NB4 (cell line): ENCODE measurements at regions not wholly inside any gene's neighbourhood (a gene's known extent, or its start where the extent isn't known, plus 50 kb on each side); places are given as distances from the start of the nearest gene placed in this dataset.

Source experiments
- DNase-seq: peaks from one replicate; pipeline ENCODE4 v3.0.0; 2010; ENCODE audit warnings: low read depth
- H3K4me3 ChIP-seq: one replicate; pipeline ENCODE4 v1.5.1; 2011; ENCODE audit warnings: mild to moderate bottlenecking, low read depth, low read length, moderate library complexity
- CTCF ChIP-seq: IDR thresholded peaks from one replicate; pipeline ENCODE4 v1.5.1; 2012; ENCODE audit warnings: low read depth, low read length
- MYC ChIP-seq: IDR thresholded peaks from 2 replicates; pipeline ENCODE4 v1.6.1; 2011; ENCODE audit warnings: low read depth, low read length
- POLR2A ChIP-seq: IDR thresholded peaks from 2 replicates; pipeline ENCODE4 v1.6.1; 2011; ENCODE audit warnings: mild to moderate bottlenecking; ENCODE audit not compliant: insufficient read length; ENCODE audit errors: extremely low read depth
- TF ChIP-seq, protein P1 (sequence below): IDR thresholded peaks from 2 replicates; pipeline ENCODE4 v1.6.1; 2011; ENCODE audit warnings: low read depth, low read length

DNA sequence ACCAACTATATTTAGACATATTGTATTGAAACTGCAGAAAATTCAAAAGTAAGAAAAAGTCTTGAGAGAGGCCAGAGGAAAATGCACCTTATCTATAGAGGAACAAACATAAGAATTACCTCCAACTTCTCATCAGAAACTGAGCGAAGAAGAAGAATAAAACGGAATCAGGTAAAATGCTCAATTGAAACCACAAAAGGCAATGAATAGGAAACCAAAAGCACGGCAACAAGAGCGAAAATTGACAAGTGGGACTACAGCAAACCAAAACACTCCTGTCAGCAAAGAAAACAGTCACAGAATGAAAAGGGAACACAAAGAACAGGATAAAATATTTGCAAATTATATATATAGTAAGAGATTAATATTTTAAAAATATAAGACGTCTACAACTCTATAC lies 61.9 kb upstream of the PARP11 start:
- no peak overlapping the region for H3K4me3 ChIP-seq

GRCh38 chr12:3933819-3934192 lies 60.6 kb upstream of the PARP11 start:
- DNase-seq, result no peak
- H3K4me3 ChIP-seq, result no peak overlapping the region
- no peak for TF ChIP-seq CTCF
- TF ChIP-seq, protein P1, sequence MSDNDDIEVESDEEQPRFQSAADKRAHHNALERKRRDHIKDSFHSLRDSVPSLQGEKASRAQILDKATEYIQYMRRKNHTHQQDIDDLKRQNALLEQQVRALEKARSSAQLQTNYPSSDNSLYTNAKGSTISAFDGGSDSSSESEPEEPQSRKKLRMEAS, result no peak
- TF ChIP-seq POLR2A, result no peak
- no peak for TF ChIP-seq MYC

More for the DNA sequence above, 61.9 kb upstream of the PARP11 start:
- DNase-seq, result no peak
- TF ChIP-seq POLR2A, result no peak
- no peak for TF ChIP-seq MYC
- TF ChIP-seq, protein P1, result no peak
- TF ChIP-seq CTCF, result no peak

DNA sequence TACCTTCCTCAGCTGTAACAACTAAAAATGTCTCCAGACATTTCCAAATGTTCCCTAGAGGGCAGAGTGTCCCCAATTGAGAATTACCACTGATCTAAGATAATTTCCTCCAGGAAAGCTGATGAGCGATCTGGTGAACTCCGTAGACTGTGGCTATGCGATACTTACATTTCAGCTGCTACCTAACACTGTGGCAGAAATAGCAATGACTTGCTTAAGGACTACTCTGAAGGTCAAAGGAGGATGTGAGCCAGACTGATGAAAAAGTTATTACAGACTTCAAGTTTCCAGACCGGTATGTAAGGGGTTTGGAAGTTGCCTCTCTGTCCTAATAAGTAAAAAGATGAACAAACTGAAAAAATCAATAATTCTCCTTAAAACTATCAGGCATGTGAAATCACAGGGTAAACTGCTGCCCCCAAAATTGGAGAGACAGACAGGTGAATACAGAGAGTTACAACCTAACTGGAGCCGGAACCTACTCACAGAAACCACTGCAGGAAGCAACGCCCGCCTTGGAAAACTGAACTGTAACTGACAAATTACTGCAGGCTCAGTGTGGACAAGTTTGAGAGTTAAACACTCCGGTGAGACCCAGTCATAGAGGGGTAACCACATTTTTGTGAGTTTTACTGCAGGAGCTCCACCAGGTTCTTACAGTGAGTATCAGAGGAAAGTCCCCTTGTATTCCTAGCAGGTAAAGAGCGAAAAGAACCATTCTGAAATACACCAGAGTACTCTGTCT lies 60.0 kb upstream of the PARP11 start:
- DNase-seq, result no peak
- no peak overlapping the region for H3K4me3 ChIP-seq
- no peak for TF ChIP-seq MYC
- TF ChIP-seq, protein P1, result no peak

DNA sequence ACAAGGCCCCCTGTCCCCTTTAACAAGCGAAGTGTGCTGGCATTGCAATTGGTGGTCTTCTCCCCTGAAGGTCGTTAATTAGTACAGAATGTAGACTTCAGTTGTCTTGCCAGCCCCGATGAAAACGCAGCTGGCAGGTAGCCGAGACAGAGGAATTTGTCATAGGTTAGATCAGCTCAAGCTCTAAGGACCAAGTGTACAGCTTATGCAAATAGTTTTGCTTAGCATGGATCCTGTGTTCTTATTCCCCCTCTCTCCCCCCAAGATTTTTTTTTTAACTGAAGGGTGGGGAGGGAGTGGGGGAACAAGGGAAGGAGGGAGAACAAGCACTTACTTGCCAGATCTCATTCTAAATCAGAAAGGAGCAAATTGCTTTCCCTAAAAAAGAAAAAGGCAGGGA lies 58.6 kb upstream of the PARP11 start:
- no peak for DNase-seq
- TF ChIP-seq CTCF, result no peak
- TF ChIP-seq POLR2A, result no peak
- TF ChIP-seq, protein P1, result no peak
- H3K4me3 ChIP-seq, result no peak overlapping the region

DNA sequence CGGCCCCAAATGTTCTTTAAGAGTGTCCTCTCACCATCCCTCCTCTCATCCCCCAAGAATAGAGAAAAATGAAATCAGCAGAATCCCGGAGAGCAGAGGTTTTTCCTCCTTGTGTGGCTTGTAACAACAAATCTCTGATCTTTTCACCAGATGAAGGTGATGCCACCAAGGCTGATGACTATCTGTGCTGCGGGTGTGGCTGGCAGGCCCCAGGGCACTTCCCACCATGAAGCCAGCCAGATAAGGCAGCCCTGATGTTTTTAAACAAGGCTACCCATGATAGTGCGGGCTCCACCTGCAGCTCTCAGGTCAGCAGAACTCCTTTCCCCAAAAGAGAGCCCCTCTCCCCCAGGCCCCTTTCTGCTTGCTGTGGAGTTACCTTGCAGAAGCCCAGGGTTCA lies 58.0 kb upstream of the PARP11 start:
- no peak overlapping the region for H3K4me3 ChIP-seq
- DNase-seq, result no peak
- TF ChIP-seq, protein P1, result no peak
- TF ChIP-seq CTCF (no peak), MYC (no peak), POLR2A (no peak)

DNA sequence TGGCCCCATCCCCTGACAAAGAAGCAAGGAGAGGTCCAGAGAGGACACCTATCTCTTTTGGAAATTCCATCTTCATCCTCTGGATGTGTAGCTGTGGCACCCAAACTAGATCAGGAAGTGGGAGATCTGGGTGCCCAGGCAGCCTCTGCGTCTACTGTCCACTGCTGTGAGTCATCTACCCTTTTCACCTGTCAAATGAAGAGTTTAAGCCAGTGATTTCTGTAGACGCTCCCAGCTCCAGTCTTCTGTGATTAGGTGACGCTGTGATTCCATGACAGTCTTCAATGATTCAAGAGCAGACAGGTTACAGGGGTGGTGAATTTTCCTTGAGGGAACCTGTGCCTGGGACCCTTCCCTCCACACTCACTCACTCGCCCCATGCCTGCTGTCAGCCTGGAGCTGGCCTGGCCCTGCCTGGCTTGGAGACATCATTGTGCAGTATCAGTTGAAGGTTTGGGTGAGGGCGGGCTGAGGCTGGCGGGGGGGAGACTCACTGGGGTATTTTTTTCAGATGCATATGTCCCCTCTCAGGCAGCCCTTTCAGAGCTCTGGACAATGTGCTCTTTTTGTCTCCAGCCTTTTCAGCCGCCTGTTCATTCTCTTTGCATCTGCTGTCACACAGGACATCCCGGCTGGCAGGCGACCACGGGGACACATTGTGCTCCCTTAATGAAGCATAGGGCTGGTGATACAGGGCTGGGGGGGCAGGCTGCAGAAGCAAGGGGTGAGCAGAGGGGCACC lies 56.8 kb upstream of the PARP11 start:
- TF ChIP-seq POLR2A, result no peak
- TF ChIP-seq CTCF, result no peak
- no peak for TF ChIP-seq MYC
- TF ChIP-seq, protein P1, result no peak
- no peak for DNase-seq
- H3K4me3 ChIP-seq, result no peak overlapping the region
